ENCODE measurements at regions not wholly inside any gene's neighbourhood (a gene's known extent, or its start where the extent isn't known, plus 50 kb on each side); places are given as distances from the start of the nearest gene placed in this dataset.

DNA sequence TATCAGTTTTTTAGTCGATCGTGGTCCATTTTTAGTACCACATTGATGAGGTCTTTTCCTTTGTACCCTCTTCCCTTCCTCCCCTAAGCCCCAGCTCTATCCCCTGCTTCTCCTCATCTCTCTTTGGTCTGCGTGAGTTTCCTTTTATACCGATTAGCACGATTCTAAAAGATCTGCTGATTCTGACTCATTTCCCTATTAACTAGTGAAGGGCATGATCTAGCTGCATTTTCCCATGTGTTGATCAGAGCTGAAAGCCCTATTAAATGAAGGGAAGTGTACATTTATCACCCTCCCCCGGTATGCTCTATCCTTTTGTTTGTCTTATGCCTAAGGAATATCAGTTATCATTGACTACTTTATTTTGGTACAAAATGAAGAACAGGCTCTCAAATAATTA, 181.7 kb upstream of the NPY2R start:
- Histone ChIP-seq H3K36me3 (no peaks in the 10 kb centered on the region), H3K27me3 (no peaks in the 10 kb centered on the region), H3K4me1 (no peaks in the 10 kb centered on the region), H3K9me3 (no peaks in the 10 kb centered on the region), H3K4me3 (ENCODE audit: low read depth, low read length) (no peak overlapping the region)
- no peak for DNase-seq
- TF ChIP-seq, protein P1, sequence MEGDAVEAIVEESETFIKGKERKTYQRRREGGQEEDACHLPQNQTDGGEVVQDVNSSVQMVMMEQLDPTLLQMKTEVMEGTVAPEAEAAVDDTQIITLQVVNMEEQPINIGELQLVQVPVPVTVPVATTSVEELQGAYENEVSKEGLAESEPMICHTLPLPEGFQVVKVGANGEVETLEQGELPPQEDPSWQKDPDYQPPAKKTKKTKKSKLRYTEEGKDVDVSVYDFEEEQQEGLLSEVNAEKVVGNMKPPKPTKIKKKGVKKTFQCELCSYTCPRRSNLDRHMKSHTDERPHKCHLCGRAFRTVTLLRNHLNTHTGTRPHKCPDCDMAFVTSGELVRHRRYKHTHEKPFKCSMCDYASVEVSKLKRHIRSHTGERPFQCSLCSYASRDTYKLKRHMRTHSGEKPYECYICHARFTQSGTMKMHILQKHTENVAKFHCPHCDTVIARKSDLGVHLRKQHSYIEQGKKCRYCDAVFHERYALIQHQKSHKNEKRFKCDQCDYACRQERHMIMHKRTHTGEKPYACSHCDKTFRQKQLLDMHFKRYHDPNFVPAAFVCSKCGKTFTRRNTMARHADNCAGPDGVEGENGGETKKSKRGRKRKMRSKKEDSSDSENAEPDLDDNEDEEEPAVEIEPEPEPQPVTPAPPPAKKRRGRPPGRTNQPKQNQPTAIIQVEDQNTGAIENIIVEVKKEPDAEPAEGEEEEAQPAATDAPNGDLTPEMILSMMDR (IDR thresholded peaks at IDR 0.05; ENCODE audit: low read depth, low read length) = no peak

DNA sequence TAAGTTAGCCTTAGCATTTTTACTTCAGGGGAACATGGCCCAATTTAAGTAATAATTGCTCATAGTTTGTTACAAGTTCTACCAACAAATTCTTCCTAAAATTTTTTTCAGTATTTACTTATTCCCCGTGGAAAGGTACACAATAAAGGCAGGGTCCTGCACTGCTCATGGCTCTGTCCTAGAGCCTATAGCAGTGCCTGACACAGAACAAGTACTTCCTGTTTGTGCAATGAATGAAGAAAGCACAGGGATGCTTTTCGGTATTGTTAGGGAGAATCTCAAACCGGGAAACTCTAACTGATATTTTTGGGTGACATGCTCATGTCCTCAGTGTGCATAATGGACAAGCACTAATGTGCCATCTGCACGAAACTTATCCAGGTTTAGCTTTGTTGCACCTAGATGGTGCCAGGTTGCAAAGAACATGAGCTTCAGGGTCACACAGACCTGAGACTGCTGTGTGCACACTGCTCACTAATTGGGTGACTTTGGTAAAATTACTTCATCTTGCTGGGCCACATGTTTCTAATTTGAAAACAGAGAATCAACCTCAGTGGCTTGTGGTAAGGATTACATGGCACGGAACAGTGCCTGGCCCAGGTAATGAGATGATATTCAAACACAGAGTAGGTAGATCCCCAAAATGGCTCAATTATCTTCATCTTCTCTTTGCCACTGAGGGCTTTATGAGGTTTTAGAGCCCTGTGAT, 175.8 kb upstream of the NPY2R start:
- TF ChIP-seq, protein P1 (IDR thresholded peaks at IDR 0.05; ENCODE audit: low read depth, low read length) = no peak
- no peak for DNase-seq
- Histone ChIP-seq H3K27me3 (no peaks in the 10 kb centered on the region), H3K4me1 (no peaks in the 10 kb centered on the region), H3K36me3 (no peaks in the 10 kb centered on the region), H3K9me3 (no peaks in the 10 kb centered on the region), H3K4me3 (ENCODE audit: low read depth, low read length) (no peak overlapping the region)

DNA sequence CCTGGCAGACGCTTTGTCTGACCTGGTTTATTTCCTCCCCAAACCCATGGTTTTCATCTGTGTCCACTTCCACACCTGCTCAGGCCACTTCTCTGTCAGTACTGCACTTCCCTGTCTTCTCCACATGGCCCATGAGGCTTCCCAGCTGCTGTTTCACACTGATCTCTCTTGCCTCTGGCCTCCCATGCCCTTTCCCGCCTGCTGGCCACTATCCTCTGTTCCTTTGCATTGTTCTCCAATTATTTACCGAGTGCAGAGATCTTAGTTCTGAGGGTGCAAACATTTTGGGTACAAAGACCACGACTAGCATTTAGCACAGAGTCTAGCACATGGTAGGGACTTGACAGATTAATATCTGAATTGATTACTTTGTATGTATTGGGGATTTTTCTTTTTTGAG, 174.8 kb upstream of the NPY2R start:
- no peaks in the 10 kb centered on the region for H3K27me3 ChIP-seq

DNA sequence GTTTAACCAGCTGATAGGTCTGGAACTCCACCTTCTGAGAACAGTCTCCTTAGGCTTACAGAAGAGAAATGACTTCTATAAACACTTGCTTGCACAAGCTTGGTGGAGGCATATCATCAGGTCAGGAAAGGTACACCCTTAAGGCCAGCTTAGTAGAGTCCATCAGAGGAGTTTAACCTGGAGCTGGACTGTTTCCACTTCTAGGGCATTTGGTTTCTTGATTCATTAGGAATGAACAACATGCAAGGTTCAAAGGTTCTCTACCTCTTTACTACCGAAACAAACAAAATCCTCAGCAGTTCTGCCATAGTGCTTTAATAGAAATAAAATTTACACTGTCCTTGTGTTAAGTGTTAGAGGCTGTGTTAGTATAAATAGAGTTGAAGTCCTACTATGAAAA, 171.4 kb upstream of the NPY2R start:
- TF ChIP-seq, protein P1 (IDR thresholded peaks at IDR 0.05; ENCODE audit: low read depth, low read length) = no peak

More for the DNA sequence above, 174.8 kb upstream of the NPY2R start:
- Histone ChIP-seq H3K9me3 (no peaks in the 10 kb centered on the region), H3K36me3 (no peaks in the 10 kb centered on the region), H3K4me1 (no peaks in the 10 kb centered on the region), H3K4me3 (ENCODE audit: low read depth, low read length) (no peak overlapping the region)
- TF ChIP-seq, protein P1 (IDR thresholded peaks at IDR 0.05; ENCODE audit: low read depth, low read length) = no peak
- no peak for DNase-seq

DNA sequence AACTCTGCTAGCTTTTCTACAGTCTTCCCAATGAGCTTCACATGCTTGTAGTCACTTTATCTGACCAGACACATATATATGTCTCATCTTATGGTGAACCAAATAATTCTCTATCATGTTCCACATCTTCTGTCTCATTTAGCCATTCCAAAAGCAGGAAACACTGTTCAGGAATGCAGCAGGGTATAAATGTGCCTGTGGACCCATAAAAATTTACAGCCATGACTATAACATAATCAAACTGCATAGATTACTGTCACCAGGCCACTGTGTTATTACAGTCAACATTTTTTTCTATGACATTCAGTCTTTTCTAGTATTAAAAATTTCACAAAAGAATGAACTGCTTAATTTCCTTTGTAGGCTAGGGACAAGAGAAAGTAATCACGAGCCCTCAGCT, 170.0 kb upstream of the NPY2R start:
- H3K4me1 ChIP-seq = no peaks in the 10 kb centered on the region
- no peaks in the 10 kb centered on the region for H3K36me3 ChIP-seq
- TF ChIP-seq, protein P1 (IDR thresholded peaks at IDR 0.05; ENCODE audit: low read depth, low read length) = no peak
- no peak for DNase-seq
- no peaks in the 10 kb centered on the region for H3K27me3 ChIP-seq
- no peaks in the 10 kb centered on the region for H3K9me3 ChIP-seq
- no peak overlapping the region for H3K4me3 ChIP-seq (ENCODE audit: low read depth, low read length)

More for the DNA sequence above, 171.4 kb upstream of the NPY2R start:
- no peaks in the 10 kb centered on the region for H3K4me1 ChIP-seq
- no peaks in the 10 kb centered on the region for H3K27me3 ChIP-seq
- no peak for DNase-seq
- no peaks in the 10 kb centered on the region for H3K36me3 ChIP-seq
- H3K9me3 ChIP-seq = no peaks in the 10 kb centered on the region
- H3K4me3 ChIP-seq (ENCODE audit: low read depth, low read length) = no peak overlapping the region

DNA sequence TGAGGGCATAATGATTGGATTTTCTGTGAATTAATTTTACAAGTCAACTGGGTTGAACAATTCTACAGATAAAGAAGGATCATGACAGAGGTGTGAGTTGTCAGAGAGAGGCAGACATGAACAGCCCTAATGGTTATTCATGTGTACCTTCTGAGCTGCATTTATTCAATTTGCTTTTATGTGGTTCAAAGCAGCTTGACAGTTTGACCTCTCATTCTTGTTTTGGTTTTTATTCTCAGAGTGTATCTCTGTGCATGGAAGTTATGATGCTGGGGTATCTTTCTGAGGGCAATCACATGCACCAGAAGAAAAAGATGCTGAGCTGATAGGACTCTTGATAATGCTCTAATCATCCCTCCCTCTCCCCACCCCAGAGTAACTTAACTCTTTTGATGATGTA, 169.3 kb upstream of the NPY2R start:
- DNase-seq = no peak
- Histone ChIP-seq H3K36me3 (no peaks in the 10 kb centered on the region), H3K27me3 (no peaks in the 10 kb centered on the region), H3K4me1 (no peaks in the 10 kb centered on the region), H3K9me3 (no peaks in the 10 kb centered on the region), H3K4me3 (ENCODE audit: low read depth, low read length) (no peak overlapping the region)
- TF ChIP-seq, protein P1 (IDR thresholded peaks at IDR 0.05; ENCODE audit: low read depth, low read length) = no peak

Data from BE2C (cell line).